Caco-2 (cell line): ENCODE measurements at regions not wholly inside any gene's neighbourhood (a gene's known extent, or its start where the extent isn't known, plus 50 kb on each side); places are given as distances from the start of the nearest gene placed in this dataset.

Experiments used
- BruUV-seq: library from RNA; stranded (reverse); fragments of 400-500 nt; replicated peaks from 2 replicates; lab custom pipeline; 2021; lab: Mats Ljungman, UMichigan
- CTCF ChIA-PET: fragments of 300-600 bp; sonication (Branson Sonifier 250); formaldehyde crosslinking; loops from one replicate; lab custom pipeline; 2022; ENCODE audit warnings: antibody characterized with exemption; lab: Charles Lee
- POLR2A ChIA-PET: fragments of 300-600 bp; sonication (Branson Sonifier 250); formaldehyde crosslinking; loops from one replicate; lab custom pipeline; 2022; ENCODE audit warnings: antibody characterized with exemption; lab: Charles Lee
- DNase-seq, 2 experiments: peaks; one replicate each; pipeline versions ENCODE4 v3.0.0 to v3.0.0-alpha.2; 2020 to 2022
- H3K27me3 ChIP-seq: replicated peaks from 2 replicates; pipeline ENCODE4 v1.6.0; 2011; ENCODE audit warnings: low read length; ENCODE audit not compliant: control insufficient read depth, insufficient read depth
- H3K36me3 ChIP-seq: 2 replicates; pipeline ENCODE4 v1.5.1; 2011; ENCODE audit warnings: low read length; ENCODE audit not compliant: control insufficient read depth, insufficient read depth
- H3K4me1 ChIP-seq: fragments of 250-450 bp; sonication (Bioruptor Pico); 2 replicates; pipeline ENCODE4 v1.5.1; 2020; ENCODE audit warnings: mild to moderate bottlenecking
- H3K4me3 ChIP-seq: 2 replicates; pipeline ENCODE4 v1.5.1; 2011; ENCODE audit warnings: low read depth, mild to moderate bottlenecking, control low read depth, low read length
- H3K9me3 ChIP-seq: fragments of 250-450 bp; sonication (Bioruptor Pico); 2 replicates; pipeline ENCODE4 v1.5.1; 2020; ENCODE audit warnings: mild to moderate bottlenecking, moderate library complexity
- H3K27ac Mint-ChIP-seq: one replicate; pipeline ENCODE4 v1.8.0; 2022; ENCODE audit warnings: mixed read lengths; ENCODE audit not compliant: unreplicated experiment
- H3K27me3 Mint-ChIP-seq: one replicate; pipeline ENCODE4 v1.8.0; 2022; ENCODE audit warnings: mixed read lengths; ENCODE audit not compliant: insufficient read depth, unreplicated experiment
- H3K36me3 Mint-ChIP-seq: one replicate; pipeline ENCODE4 v1.8.0; 2022; ENCODE audit warnings: mild to moderate bottlenecking, mixed read lengths; ENCODE audit not compliant: insufficient read depth, unreplicated experiment
- H3K4me1 Mint-ChIP-seq: one replicate; pipeline ENCODE4 v1.8.0; 2022; ENCODE audit warnings: low read depth, mixed read lengths; ENCODE audit not compliant: unreplicated experiment
- H3K4me3 Mint-ChIP-seq: one replicate; pipeline ENCODE4 v1.8.0; 2022; ENCODE audit warnings: mild to moderate bottlenecking, moderate library complexity, mixed read lengths; ENCODE audit not compliant: unreplicated experiment
- H3K9me3 Mint-ChIP-seq: one replicate; pipeline ENCODE4 v1.8.0; 2022; ENCODE audit warnings: mixed read lengths; ENCODE audit not compliant: unreplicated experiment
- intact Hi-C: fragments of 100-400 bp; cut with micrococcal nuclease; formaldehyde crosslinking; loops from one replicate; pipeline ENCODE4 v1.10.0; 2022; ENCODE audit not compliant: unreplicated experiment
- TF ChIP-seq, protein P1 (sequence below), 2 experiments: fragments of 200-600 bp in 1 of 2; IDR thresholded peaks; 1 replicate in 1 of 2; 2 replicates in 1 of 2; pipeline versions ENCODE4 v1.5.1 to v1.8.0; 2011 to 2022; ENCODE audit warnings: antibody characterized with exemption in 1 of 2, control low read depth in 1 of 2, inconsistent platforms in 1 of 2, low read depth in 1 of 2, low read length in 1 of 2, mild to moderate bottlenecking in 1 of 2, moderate library complexity in 1 of 2; ENCODE audit not compliant: insufficient read depth in 1 of 2, severe bottlenecking in 1 of 2, unreplicated experiment in 1 of 2

- H3K9me3 Mint-ChIP-seq = no peaks in the 10 kb centered on the region
- H3K36me3 Mint-ChIP-seq = no peaks in the 10 kb centered on the region
- H3K4me3 ChIP-seq = no peak overlapping the region
- no peak overlapping the region for H3K27ac Mint-ChIP-seq
- DNase-seq = no peak
- ChIA-PET CTCF (no interaction called here), POLR2A (no interaction called here)
- BruUV-seq = no TSS peak
- intact Hi-C loops = no loop called here
- H3K36me3 ChIP-seq = no peaks in the 10 kb centered on the region
- H3K4me1 ChIP-seq = no peaks in the 10 kb centered on the region
- TF ChIP-seq, protein P1, sequence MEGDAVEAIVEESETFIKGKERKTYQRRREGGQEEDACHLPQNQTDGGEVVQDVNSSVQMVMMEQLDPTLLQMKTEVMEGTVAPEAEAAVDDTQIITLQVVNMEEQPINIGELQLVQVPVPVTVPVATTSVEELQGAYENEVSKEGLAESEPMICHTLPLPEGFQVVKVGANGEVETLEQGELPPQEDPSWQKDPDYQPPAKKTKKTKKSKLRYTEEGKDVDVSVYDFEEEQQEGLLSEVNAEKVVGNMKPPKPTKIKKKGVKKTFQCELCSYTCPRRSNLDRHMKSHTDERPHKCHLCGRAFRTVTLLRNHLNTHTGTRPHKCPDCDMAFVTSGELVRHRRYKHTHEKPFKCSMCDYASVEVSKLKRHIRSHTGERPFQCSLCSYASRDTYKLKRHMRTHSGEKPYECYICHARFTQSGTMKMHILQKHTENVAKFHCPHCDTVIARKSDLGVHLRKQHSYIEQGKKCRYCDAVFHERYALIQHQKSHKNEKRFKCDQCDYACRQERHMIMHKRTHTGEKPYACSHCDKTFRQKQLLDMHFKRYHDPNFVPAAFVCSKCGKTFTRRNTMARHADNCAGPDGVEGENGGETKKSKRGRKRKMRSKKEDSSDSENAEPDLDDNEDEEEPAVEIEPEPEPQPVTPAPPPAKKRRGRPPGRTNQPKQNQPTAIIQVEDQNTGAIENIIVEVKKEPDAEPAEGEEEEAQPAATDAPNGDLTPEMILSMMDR (IDR thresholded peaks at IDR 0.05; ENCODE audit: insufficient read depth in 1 of 2, low read depth in 1 of 2, low read length in 1 of 2, severe bottlenecking in 1 of 2, unreplicated experiment in 1 of 2) = no peak
- no peaks in the 10 kb centered on the region for H3K4me1 Mint-ChIP-seq
- H3K27me3 Mint-ChIP-seq = no peaks in the 10 kb centered on the region
- H3K9me3 ChIP-seq = no peaks in the 10 kb centered on the region
- no peaks in the 10 kb centered on the region for H3K27me3 ChIP-seq
- no peak overlapping the region for H3K4me3 Mint-ChIP-seq
Measured at GRCh38 chr21:19239696-19240095, 836.1 kb upstream of the TMPRSS15 start.

GRCh38 chr21:19244502-19245187, 841.1 kb upstream of the TMPRSS15 start:
- CTCF ChIA-PET = no interaction called here

DNA sequence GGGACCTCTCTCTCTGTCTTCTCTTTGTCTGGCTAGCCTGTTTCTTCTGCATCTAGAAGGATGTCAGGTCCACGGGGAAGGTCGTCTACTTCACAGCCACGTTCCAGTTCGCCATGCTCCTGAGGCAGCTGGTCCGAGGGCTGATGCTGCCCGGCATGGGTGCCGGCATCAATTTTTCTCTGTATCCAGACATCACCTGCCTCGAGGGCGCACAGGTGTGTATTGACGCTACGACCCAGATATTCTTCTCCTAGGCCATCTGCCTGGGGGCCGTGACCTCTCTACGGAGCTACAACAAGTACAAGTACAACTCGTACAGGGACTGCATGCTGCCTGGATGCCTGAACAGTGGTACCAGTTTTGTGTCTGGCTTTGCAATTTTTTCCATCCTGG, 841.6 kb upstream of the TMPRSS15 start:
- ChIA-PET POLR2A (no interaction called here), CTCF (no interaction called here)
- H3K36me3 Mint-ChIP-seq = no peaks in the 10 kb centered on the region
- no peaks in the 10 kb centered on the region for H3K4me1 Mint-ChIP-seq
- TF ChIP-seq, protein P1 (IDR thresholded peaks at IDR 0.05; ENCODE audit: insufficient read depth in 1 of 2, low read depth in 1 of 2, low read length in 1 of 2, severe bottlenecking in 1 of 2, unreplicated experiment in 1 of 2) = no peak
- H3K9me3 ChIP-seq = no peaks in the 10 kb centered on the region
- intact Hi-C loops = no loop called here
- H3K36me3 ChIP-seq = no peaks in the 10 kb centered on the region
- H3K4me3 Mint-ChIP-seq = no peak overlapping the region
- H3K9me3 Mint-ChIP-seq = no peaks in the 10 kb centered on the region
- DNase-seq = no peak
- no peaks in the 10 kb centered on the region for H3K4me1 ChIP-seq
- no peak overlapping the region for H3K27ac Mint-ChIP-seq
- no peaks in the 10 kb centered on the region for H3K27me3 Mint-ChIP-seq
- no peaks in the 10 kb centered on the region for H3K27me3 ChIP-seq
- no TSS peak for BruUV-seq
- no peak overlapping the region for H3K4me3 ChIP-seq

More at GRCh38 chr21:19244502-19245187, 841.1 kb upstream of the TMPRSS15 start:
- H3K4me1 Mint-ChIP-seq = no peaks in the 10 kb centered on the region
- no peaks in the 10 kb centered on the region for H3K9me3 Mint-ChIP-seq
- intact Hi-C loops = no loop called here
- BruUV-seq = no TSS peak
- H3K4me1 ChIP-seq = no peaks in the 10 kb centered on the region
- no peak overlapping the region for H3K4me3 ChIP-seq
- H3K36me3 ChIP-seq = no peaks in the 10 kb centered on the region
- no peaks in the 10 kb centered on the region for H3K27me3 ChIP-seq
- no peaks in the 10 kb centered on the region for H3K9me3 ChIP-seq
- H3K36me3 Mint-ChIP-seq = no peaks in the 10 kb centered on the region
- H3K27me3 Mint-ChIP-seq = no peaks in the 10 kb centered on the region
- POLR2A ChIA-PET = no interaction called here
- TF ChIP-seq, protein P1 (IDR thresholded peaks at IDR 0.05; ENCODE audit: insufficient read depth in 1 of 2, low read depth in 1 of 2, low read length in 1 of 2, severe bottlenecking in 1 of 2, unreplicated experiment in 1 of 2) = no peak
- no peak overlapping the region for H3K4me3 Mint-ChIP-seq
- H3K27ac Mint-ChIP-seq = no peak overlapping the region
- DNase-seq = no peak
